Left renal pelvis (tissue), 4 donors: ENCODE measurements at regions not wholly inside any gene's neighbourhood (a gene's known extent, or its start where the extent isn't known, plus 50 kb on each side); places are given as distances from the start of the nearest gene placed in this dataset.

Source experiments
- DNase-seq, 4 donors: peaks; one replicate each; pipeline ENCODE4 v3.0.0-alpha.2; 2013; ENCODE audit warnings: low read depth in 4 of 4, low spot score in 3 of 4

DNA sequence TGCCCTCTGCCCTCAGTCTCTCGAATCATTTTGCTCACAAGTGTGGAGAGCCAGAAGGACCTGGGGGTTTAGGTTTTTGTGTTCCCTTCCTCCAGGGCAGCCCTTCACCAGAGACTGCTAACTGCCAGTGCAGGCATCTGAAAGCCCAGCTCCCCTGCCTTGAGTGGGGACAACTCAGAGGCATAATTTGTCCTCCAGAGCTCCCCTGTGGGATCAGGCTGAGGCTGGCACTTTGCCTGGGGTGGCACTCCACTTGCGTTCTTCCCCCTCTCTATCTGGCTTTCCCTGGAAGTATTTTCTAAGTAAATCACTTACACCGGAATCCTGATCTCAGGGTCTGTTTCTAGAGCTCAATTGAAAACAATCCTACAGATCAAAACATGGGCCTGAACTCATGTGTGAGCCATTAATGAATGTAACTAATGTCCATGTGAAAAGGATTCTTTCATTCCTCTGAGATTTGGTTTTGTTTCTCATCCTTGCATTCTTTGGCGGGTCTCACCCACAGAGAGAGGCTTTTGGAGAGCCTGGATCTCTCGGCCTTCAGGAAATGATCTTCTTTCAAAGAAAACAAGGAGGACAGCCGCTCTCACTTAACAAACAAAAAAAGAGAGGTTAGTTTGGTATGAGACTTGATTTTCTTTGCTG is 125.7 kb upstream of the RIPOR2 start:
- no peak for DNase-seq

DNA sequence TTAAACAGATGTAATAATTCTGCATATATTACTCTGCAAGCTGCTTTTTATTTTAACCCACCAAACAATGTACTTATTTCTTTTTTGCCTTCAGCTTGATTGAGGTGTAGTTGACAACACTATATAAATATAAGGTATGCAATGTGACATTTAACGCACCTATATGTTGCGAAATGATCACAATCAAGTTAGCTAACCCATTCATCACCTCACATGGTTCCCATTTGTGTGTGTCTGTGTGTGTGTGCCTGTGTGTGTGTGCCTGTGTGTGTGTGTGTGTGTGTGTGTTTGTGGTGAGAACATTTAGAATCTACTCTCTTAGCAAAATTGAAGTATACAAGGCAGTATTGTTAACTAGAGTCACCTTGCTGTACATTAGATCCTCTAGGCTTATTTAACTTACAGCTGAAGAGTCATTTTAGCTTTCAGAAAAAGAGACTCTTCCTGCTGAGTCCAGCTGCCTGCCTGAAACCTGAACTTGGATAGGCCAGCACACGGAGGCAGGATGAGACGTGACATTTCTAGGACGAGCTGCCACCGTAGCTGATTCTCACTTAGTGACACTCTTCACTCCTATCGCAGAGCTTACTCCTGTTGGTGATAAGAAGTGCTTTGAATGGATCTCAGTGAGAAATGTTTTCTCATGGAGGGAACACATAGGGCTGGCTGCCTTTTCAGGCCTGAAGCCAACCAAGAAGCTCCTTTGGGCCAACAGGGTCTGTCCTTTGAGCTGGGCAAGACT is 126.5 kb upstream of the RIPOR2 start:
- no peak for DNase-seq

DNA sequence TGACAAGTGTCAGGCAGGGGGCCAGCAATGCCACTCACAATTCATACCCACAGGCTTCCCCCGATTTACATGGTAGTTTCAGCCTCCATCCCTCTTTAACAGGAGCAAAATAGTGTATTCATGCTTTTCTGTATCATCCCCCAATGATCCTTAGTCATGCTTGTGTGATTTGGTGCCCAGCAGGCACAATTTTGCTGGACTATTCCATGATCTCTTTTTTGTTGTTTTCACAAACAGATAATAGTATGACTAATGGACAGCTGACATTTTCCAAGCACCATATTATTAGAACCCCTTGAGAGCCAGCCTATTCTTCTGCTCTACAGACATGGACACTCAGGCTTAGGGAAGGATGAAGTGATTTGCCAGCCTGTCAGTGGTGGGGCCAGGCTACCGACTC is 128.2 kb upstream of the RIPOR2 start:
- no peak for DNase-seq

DNA sequence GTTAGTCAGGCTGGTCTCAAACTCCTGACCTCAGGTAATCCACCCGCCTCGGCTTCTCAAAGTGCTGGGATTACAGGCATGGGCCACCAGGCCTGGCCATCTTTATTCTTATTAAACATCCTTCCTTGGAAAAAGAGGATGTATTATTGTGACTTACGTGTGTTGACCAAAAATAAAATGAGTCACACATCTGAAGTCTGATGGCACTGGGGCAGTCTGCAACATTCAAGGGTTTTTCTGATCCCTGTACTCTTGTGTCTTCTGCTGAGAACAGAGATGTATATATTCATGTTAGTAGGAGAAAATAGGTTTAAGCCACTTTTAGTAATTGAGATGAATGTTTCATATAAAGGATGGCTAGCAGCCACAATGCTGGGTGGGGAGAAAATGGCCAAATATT is 129.9 kb upstream of the RIPOR2 start:
- DNase-seq: no peak

DNA sequence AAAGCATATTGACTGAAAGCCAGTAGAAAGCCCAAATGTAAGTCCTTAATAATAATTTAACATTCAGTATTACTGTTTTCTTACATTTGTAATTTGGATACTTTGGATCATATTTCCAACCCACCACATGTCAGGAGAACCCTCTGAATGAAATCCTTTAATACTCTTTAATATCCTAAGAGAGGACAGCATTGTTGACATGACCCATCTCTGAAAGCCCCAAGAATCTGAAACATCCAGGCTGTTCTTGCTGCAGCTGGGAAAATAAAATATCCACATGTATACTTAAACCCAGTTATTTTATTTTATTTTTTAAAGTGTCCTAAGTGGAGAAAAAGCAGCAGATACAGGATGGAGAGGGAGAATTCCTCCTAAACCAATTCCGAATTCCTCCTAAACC is 130.8 kb upstream of the RIPOR2 start:
- no peak for DNase-seq

DNA sequence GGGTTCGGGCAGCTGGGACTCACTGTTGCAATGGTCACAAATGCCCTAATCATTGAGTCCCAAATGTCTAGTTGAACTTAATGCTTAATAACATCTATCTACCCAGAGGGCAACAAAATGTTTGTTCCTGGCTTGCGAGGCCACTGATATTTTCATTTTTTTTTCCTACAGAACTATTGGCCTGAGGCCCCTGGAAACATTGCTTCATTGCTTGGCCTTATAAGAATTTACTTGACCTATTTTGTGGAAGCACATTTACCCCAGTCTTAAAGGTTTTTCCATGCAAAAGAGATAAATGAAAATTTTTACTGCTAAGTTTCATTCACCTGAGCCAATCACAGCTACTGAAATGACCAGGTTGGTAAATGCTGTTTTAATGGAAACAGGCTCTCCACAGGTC is 133.1 kb upstream of the RIPOR2 start:
- no peak for DNase-seq

DNA sequence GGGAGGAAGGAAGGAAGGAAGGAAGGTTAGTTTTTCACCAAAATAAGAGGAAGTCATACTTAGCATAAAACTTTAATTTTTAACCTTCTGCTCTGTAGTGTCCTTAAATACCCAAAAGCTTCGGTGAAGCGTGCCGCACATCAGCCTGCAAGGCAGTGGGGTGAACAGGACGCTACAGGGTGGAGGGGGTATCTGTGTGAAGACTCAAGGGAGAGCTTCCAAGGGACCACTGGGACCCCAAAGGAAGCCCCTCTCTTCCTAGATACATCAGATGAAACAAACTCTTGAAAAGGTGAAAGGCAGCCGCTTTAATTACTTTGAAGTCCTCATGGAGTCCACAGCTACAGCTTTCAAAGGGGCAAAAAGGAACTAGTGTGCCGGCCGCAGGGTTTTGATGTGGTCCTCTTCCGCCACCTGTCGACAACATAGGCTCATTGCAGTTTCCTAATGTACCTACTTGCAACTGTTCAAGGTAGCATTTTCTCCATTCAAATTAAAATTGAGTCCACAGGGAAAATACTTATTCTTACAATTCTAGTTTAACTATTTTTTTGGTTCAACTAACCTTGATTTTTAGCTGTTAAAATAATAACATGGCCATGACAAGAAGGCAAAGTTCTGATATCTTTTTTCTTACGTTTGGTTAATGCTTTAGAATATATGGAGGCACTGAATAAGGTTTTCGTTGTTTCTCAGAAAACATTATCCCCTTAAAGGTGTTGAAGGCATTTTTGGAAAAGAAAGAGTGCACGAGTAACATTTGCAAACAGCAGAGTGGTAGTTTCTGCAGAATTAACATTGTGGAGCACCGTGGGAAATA is 135.0 kb upstream of the RIPOR2 start:
- peak; percentile 54 to 74 (median 68) for DNase-seq

DNA sequence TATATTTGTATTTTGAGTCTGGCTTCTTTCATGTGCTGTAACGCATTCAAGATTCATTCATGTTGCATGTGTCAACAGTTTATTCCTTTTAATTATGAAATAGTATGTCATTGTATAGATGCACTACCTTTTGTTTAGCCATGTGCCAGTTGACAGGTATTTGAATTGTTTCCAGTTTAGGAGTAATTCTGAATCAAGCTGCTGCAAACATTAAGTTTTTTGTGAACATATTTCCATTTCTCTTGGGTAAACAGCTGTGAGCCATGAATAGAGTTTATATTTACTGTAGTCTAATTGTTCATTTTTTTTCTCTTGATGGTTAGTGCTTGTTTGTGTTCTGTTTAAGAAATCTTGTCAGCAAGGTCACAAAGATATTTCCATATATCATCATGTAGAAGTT is 142.4 kb upstream of the RIPOR2 start:
- DNase-seq: no peak

DNA sequence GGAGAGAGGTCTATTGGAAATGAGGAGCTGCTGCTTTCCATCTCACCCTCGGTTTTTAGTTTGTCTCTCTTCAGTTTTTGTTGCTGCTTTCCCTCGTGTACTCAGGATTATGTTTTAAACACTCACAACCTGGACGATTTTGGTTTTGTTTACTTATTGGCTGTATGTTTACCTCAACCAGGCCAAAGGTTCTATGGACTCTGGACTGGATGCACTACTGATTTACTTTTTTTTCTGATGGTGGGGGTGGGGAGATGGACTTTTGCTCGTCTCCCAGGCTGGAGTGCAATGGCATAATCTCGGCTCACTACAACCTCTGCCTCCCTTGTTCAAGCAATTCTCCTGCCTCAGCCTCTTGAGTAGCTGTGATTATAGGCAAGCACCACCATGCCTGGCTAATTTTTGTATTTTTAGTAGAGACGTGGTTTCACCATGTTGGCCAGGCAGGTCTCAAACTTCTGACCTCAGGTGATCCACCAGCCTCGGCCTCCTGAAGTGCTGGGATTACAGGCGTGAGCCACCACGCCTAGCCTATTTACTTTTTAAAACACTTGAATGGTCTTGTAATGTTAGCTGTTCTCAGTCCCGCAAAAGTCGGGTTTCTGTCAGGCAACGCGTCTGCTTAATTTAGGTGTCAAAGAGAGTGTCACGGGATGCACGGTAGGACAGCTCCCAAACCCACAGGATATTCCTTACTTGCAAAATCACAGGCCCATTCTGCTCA is 148.2 kb upstream of the RIPOR2 start:
- no peak for DNase-seq

DNA sequence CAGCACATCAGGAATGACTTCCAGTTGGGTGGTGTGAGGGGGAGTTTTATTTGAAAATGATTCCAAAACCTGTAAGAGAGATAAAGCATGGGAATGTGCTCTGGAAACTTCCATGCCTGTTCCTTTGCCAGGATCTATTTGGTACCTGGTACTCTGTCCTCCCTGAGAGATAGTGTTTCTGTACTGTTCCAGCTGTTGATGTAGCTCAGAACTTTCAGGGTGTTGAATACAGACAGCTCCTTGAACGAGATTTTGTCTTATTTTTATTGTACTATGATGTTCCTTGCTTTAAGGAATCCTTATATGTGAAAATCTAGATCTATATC is 148.7 kb upstream of the RIPOR2 start:
- DNase-seq: no peak

DNA sequence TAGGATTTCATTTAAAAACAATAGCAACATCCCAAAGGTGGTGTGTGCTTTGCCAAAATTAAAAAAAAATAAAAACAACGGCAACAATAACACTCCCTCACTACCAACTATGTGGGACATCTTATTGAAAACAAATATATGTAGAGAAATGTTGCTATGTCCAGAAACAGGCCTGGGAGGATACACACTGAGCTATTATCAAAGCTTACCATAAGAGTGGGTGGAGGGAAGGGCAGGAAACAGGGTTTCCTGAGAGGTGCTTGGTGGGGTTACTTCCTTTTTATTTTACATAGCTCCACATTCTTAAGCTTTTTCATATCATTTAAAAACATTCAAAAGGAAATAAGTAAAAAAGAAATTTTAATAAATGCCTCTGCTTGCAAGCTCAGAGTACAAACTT is 150.0 kb upstream of the RIPOR2 start:
- DNase-seq: no peak

DNA sequence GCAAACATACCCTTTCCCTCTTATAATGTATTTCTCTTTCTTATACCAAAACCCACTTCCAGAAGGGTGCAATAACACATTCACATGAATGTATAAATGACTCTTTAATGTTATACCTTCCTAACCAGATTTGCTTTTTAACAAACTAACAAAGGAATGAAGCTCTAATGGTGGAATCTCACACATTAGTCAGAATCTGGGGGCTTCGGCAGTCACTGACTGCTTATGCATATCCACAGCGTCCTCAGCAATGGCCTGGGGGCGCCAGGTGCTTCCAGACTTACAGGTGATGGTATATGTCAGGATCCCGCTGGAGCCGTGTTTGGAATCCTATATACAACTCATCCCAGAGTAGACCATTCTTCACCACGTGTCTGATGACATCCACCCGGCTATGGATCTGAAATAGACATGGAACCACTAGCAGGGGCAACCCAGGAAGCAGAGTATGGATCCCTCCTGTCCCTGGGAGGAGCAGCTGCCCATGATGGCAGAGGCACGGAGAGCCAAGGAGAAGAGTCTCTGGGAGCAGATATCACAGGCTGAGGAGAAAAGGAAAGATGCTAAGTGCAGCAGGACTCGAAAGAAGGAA is 150.8 kb upstream of the RIPOR2 start:
- no peak for DNase-seq

DNA sequence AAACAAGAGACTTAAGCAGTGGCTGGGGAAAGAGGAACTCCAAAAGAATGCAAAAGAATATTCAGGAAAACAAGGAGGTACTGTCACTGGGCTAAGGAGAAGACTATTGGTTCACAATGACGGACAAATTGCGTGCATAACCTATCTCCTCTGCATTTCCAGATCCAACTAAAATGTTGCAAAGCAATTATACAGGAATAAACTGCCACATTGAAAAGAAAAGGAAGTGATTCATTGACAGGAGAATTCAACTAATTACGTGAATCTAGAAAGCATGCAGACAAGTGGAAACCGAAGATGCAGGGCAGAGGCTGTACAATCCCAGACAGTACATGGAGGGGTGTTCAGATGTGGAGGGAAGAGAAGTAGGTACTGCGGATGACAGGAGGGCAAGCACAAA is 152.8 kb upstream of the RIPOR2 start:
- no peak for DNase-seq

DNA sequence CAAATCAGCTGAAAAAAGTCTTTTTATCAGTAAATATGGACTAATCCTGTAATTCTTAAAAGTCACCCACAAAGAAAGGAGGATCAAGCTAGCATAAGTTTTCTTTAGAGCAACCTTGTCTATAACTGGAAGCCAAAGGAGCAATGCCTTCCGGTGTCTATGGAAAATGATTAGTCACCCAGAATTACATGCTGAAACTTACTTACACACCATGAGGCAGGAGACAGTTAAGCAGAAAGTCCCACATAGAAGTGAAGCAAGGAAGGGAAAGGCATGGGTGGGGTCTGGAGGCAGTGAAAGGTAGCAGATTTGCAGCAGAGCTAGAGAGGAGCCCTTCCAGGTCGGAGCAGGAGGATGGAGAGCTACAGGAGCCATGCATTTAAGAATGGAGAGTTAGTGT is 153.7 kb upstream of the RIPOR2 start:
- DNase-seq: no peak

DNA sequence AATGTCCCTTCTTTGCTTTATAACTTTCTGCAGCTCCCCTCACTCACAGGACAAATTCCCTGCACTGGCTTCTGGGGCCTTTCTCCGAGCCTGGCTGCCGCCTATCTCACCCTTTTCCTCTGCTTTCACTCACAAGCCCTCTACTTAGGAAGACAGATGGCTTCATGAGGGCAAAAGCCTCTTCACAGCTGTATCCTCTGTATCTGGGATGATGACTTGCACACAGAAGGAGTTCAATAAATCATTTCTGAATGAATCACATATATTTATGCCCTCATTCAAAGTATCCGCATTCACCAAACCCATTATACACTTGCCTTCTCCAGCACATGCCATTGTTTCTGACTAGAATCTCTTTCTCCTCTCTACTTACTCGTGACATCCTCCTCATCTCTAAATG is 159.0 kb upstream of the RIPOR2 start:
- DNase-seq: no peak

DNA sequence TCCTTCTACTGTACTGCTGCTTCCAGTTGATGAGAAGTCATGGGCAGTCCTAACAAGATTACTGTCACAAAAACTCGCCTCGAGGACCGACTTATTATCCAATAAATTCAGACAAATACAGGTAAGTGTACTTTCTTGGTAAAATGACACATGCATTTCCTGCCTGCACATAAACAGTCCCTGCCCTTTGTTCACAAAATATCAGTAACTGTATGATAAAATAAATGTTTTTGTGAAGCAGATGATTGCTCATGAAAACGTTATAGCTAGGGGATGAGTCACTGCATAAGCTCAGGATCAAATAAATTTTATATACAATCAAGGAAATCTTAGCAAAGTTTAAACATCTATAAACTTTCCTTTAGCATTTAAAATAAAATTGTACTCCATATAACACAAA is 164.5 kb upstream of the RIPOR2 start:
- no peak for DNase-seq

DNA sequence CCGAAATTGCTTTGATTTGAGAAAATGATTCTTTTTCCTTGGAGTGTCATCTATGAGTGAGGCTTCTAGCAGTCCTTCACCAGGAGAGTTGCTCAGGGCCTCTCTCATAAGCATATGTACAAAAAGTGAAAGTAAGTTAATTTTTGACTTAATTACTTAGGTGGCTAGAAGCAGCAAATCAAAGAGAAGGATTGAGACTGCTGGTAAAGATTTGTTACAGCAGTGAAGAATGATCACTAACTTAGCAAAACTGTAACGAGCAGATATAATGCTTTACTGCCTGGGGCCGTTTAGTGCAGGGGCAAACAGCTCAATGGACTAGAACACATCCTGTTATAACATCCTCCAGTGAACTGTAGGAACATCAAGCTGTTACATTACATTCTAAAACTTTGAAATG is 167.8 kb upstream of the RIPOR2 start:
- DNase-seq: no peak

DNA sequence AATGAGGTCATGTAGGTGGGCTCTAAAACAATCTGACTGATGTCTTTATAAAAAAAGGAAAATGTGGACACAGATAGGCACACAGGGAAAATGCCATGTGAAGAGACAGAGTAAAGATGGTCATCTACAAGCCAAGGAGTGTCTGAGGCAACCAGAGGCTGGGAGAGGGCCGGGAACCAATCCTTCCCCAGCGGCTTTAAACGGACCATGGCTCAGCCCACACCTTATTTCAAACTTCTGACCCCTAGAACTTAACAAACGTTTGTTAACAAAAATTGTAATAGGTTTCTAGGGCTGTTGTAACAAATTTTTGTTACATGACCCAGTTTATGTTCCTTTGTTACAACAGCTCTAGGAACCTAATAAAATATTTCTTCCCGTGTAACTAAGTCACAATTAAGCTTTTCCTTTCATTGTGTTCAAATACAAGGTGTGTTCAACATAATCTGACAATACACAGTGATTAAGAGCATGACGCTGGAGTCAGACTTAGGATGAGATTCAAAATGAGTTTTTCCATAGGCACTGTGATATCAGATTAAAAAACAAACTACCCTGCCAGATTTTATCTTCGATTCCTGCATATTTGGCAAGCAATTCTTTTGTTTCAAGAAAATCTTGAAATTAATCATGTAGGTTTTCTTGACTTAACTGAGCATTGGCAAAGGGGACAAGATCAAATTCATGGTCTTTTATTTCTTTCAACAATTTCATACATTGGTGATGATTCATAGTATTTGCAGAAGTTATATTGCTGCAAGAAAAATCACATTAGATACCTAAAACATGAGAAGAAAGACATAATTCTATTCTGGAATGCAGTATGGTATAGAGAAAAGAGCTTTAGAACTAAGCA is 169.5 kb upstream of the RIPOR2 start:
- no peak for DNase-seq

DNA sequence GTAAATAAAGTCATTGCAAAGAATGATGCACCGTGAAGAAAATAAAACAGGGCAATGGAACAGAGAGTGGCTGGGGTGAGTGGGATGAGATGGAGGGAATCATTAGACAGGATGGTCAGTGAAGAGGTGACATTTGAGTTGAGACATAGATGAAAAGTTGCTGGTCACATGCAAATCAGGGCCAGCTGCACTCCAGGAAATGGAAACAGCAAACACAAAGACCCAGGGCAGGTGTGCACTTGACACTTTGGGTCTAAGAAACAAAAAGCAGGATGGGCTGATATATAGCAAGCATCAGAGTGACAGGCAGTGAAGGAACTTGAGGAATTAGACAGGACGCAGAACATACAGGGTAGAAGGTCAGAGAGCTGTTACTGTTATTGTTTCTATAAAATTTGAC is 171.5 kb upstream of the RIPOR2 start:
- no peak for DNase-seq

DNA sequence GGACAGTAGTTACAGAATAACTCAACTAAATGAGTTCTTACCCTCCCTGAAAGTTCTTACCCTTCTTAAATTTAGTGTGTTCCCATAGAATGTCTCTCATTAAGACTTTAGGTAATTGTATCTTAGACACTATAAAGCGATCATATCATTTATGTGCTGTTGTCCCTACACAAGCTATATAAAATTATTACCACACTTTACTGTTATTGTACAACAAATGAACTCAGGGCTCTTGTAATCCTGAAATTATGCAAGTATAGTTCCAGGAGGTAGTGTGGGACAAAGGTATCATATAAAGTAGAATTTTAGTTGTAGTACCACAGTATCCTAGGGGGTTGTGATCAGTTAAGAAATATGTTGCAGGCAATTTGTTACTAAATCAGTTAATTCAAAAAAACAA is 167.4 kb upstream of the CARMIL1 start:
- no peak for DNase-seq
